Uterus (tissue), 3 donors: ENCODE measurements at regions not wholly inside any gene's neighbourhood (a gene's known extent, or its start where the extent isn't known, plus 50 kb on each side); places are given as distances from the start of the nearest gene placed in this dataset.
A peak's percentile ranks its signal among the peaks of the same experiment; 100 is the strongest.

Experiments
- DNase-seq, 2 donors: peaks; one replicate each; pipeline ENCODE4 v3.0.0-alpha.2; 2019 to 2020
- H3K27ac ChIP-seq, 2 donors: fragments of 200-600 bp; sonication (generic); 1 replicate in 1 of 2; 2 replicates in 1 of 2; pipeline ENCODE4 v1.5.1; 2016 to 2018
- H3K27me3 ChIP-seq, 2 donors: fragments of 200-600 bp; sonication (generic); one replicate each; pipeline ENCODE4 v1.5.1; 2018 to 2019; ENCODE audit warnings: control low read depth in 1 of 2
- H3K36me3 ChIP-seq, 2 donors: fragments of 200-600 bp; sonication (generic); one replicate each; pipeline ENCODE4 v1.5.1; 2019; ENCODE audit warnings: control low read depth in 1 of 2
- H3K4me1 ChIP-seq, 2 donors: fragments of 200-600 bp; sonication (generic); one replicate each; pipeline ENCODE4 v1.5.1; 2018 to 2019; ENCODE audit warnings: control low read depth in 1 of 2
- H3K4me3 ChIP-seq, 2 donors: fragments of 200-600 bp; sonication (generic); 1 replicate in 1 of 2; 2 replicates in 1 of 2; pipeline ENCODE4 v1.5.1; 2018 to 2019; ENCODE audit warnings: mild to moderate bottlenecking in 1 of 2
- H3K9me3 ChIP-seq, 2 donors: fragments of 200-600 bp; sonication (generic); one replicate each; pipeline ENCODE4 v1.5.1; 2019; ENCODE audit warnings: control low read depth in 1 of 2
- POLR2A ChIP-seq, 2 donors: fragments of 450-650 bp; IDR thresholded peaks; one replicate each; pipeline ENCODE4 v1.6.1; 2016; ENCODE audit warnings: antibody characterized with exemption in 2 of 2, mild to moderate bottlenecking in 1 of 2, moderate library complexity in 1 of 2
- intact Hi-C: fragments of 100-400 bp; cut with DNase I; formaldehyde crosslinking; loops from one replicate; pipeline ENCODE4 v1.15.1; 2023; ENCODE audit warnings: low total_unique reads
- TF ChIP-seq, protein P1 (sequence below), 4 experiments: fragments of 200-600 bp in 2 of 4; fragments of 450-650 bp in 2 of 4; sonication (generic) in 2 of 4; IDR thresholded peaks; one replicate each; pipeline ENCODE4 v1.5.1; 2016 to 2019; ENCODE audit warnings: antibody characterized with exemption in 4 of 4, mild to moderate bottlenecking in 2 of 4, moderate library complexity in 1 of 4
- donor health status: DM: yes; HTN: yes; CAD: no.

DNA sequence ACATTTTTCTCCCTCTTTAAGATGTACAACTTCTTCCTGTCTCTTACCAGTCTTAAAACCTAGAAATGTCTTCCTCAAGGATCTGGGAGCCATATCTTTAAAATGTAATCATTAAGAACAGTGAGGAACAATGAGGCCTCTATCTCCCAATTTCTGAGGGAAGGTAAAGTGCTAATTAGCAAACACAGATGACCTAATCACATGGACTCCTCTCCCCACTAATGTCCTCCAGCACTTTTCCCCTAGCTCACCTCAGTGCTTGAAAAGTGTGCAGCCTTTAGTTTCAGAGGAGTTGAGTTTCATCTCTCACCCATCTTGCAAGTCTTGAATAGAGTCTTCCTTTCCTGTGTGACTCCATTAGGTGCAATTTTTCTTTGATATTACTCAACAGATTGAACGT is 771.0 kb downstream of the PDCD6IP start:
- TF ChIP-seq, protein P1, sequence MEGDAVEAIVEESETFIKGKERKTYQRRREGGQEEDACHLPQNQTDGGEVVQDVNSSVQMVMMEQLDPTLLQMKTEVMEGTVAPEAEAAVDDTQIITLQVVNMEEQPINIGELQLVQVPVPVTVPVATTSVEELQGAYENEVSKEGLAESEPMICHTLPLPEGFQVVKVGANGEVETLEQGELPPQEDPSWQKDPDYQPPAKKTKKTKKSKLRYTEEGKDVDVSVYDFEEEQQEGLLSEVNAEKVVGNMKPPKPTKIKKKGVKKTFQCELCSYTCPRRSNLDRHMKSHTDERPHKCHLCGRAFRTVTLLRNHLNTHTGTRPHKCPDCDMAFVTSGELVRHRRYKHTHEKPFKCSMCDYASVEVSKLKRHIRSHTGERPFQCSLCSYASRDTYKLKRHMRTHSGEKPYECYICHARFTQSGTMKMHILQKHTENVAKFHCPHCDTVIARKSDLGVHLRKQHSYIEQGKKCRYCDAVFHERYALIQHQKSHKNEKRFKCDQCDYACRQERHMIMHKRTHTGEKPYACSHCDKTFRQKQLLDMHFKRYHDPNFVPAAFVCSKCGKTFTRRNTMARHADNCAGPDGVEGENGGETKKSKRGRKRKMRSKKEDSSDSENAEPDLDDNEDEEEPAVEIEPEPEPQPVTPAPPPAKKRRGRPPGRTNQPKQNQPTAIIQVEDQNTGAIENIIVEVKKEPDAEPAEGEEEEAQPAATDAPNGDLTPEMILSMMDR (IDR thresholded peaks at IDR 0.05) = no peak
- no peak for TF ChIP-seq POLR2A (IDR thresholded peaks at IDR 0.05)
- DNase-seq = no peak
- H3K27ac ChIP-seq = peak overlapping the region in 1 of 2 donors; percentile 24
- H3K9me3 ChIP-seq = no peaks in the 10 kb centered on the region
- no peak overlapping the region for H3K4me3 ChIP-seq
- no peaks in the 10 kb centered on the region for H3K27me3 ChIP-seq
- no peaks in the 10 kb centered on the region for H3K36me3 ChIP-seq
- intact Hi-C loops = no loop called here
- H3K4me1 ChIP-seq = no peaks in the 10 kb centered on the region

DNA sequence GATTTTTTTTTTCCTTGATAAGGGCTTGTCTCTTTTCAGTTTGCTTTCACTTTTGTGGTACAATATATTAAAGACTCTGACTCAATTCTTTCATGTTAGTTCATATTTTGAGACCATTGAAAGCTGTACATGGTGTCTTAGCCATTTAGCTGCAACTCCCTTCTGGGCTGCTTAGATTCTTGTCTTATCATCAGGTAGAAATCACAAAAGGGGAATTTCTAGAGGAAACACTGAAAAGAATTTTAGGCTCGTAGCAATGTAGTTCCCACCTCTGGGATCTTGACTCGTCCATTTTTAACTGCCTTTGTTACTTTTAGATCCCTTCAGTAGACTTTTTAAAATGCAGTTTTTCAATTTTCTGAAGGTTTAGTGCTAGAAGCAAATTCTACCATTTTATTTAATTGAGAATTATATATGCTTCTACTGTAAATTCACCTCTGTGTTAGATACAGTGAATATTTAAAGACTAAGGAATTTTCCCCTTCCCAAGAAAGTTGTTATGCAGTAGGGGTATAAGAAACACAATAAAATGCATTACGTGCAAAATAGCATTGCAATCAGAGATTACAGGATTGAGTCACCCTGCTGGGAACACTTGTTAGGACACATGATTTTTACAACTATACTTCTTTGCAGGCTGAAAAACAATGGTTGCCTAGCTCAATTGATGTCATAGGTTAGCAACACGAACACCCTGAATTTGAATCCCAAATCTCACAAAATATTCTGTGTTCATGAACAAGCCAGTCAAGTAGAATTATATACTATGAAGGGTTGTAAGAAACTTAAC is 772.7 kb downstream of the PDCD6IP start:
- intact Hi-C loops = no loop called here
- no peak for TF ChIP-seq POLR2A (IDR thresholded peaks at IDR 0.05)
- TF ChIP-seq, protein P1 (IDR thresholded peaks at IDR 0.05) = no peak
- no peak overlapping the region for H3K4me3 ChIP-seq

DNA sequence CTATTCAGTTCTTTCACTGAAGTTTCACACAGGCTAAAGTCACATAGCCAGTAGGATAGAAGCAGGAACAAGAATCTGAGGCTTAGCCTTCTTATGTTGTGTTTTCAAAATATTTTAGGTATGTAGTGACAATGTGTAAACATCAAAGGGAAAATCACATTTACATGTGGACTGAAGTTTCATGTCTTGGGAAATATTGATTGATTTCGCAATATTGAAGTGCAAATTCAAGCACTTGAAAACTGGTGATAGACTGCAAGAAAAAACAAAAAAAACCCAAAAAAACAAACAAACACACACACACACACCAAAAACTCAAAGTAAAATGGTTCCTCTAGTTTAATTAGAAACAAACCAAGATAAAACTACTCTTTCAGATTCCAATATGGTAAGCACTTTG is 773.3 kb downstream of the PDCD6IP start:
- no peaks in the 10 kb centered on the region for H3K36me3 ChIP-seq
- H3K27me3 ChIP-seq = no peaks in the 10 kb centered on the region
- DNase-seq = no peak
- no peak overlapping the region for H3K4me3 ChIP-seq
- H3K9me3 ChIP-seq = no peaks in the 10 kb centered on the region
- no peak overlapping the region for H3K27ac ChIP-seq
- H3K4me1 ChIP-seq = no peaks in the 10 kb centered on the region
- TF ChIP-seq, protein P1 (IDR thresholded peaks at IDR 0.05) = no peak
- TF ChIP-seq POLR2A (IDR thresholded peaks at IDR 0.05) = no peak
- intact Hi-C loops = no loop called here

More for the DNA sequence above, 772.7 kb downstream of the PDCD6IP start:
- Histone ChIP-seq H3K9me3 (no peaks in the 10 kb centered on the region), H3K36me3 (no peaks in the 10 kb centered on the region), H3K4me1 (no peaks in the 10 kb centered on the region), H3K27ac (no peak overlapping the region), H3K27me3 (no peaks in the 10 kb centered on the region)
- no peak for DNase-seq

DNA sequence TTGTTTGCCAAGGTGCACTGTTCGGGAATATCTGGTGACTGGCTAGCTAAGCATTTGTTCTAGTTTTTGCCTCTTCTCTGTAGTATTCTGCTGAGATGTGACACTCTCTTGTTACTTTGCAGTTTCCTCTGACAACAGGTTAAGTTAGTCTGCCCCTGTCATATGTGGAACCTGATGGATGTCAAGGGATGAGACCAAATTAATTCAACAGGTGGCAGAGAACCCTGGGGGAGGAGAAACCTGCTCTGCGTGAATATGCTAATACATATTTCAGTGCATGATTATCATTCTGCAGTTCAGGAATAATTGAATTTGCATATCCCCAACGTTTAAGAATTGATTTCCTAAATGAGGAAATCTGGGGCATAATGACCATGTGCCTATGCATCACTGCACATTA is 777.3 kb downstream of the PDCD6IP start:
- H3K9me3 ChIP-seq = no peaks in the 10 kb centered on the region
- H3K27me3 ChIP-seq = no peaks in the 10 kb centered on the region
- TF ChIP-seq POLR2A (IDR thresholded peaks at IDR 0.05) = no peak
- TF ChIP-seq, protein P1 (IDR thresholded peaks at IDR 0.05) = no peak
- no peak overlapping the region for H3K27ac ChIP-seq
- H3K4me1 ChIP-seq = no peaks in the 10 kb centered on the region
- no peaks in the 10 kb centered on the region for H3K36me3 ChIP-seq
- intact Hi-C loops = no loop called here
- no peak for DNase-seq
- no peak overlapping the region for H3K4me3 ChIP-seq

DNA sequence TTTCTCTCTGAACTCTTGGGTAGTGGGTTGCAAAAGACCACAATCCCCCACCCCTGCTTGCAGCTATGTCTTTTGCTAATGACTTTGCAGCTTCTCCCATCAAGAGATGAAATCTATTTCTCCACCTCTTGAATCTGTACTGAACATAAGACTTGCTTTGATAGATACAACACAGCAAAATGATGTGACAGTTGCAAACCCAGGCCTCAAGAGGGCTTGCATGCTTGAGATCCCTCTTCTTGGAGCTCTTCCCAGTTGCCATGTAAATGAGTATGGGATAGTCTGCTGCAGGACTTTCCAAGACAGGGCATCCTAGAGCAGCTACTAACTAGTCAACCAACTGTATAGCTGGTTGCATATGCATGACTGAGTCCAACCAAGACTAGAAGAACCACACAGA is 783.6 kb downstream of the PDCD6IP start:
- Histone ChIP-seq H3K4me3 (no peak overlapping the region), H3K27me3 (no peaks in the 10 kb centered on the region), H3K9me3 (no peaks in the 10 kb centered on the region), H3K36me3 (no peaks in the 10 kb centered on the region), H3K27ac (no peak overlapping the region), H3K4me1 (no peaks in the 10 kb centered on the region)
- TF ChIP-seq, protein P1 (IDR thresholded peaks at IDR 0.05) = no peak
- TF ChIP-seq POLR2A (IDR thresholded peaks at IDR 0.05) = no peak
- DNase-seq = no peak
- intact Hi-C loops = no loop called here
